ENCODE measurements at regions not wholly inside any gene's neighbourhood (a gene's known extent, or its start where the extent isn't known, plus 50 kb on each side); places are given as distances from the start of the nearest gene placed in this dataset.
A peak's percentile ranks its signal among the peaks of the same experiment; 100 is the strongest.

DNA sequence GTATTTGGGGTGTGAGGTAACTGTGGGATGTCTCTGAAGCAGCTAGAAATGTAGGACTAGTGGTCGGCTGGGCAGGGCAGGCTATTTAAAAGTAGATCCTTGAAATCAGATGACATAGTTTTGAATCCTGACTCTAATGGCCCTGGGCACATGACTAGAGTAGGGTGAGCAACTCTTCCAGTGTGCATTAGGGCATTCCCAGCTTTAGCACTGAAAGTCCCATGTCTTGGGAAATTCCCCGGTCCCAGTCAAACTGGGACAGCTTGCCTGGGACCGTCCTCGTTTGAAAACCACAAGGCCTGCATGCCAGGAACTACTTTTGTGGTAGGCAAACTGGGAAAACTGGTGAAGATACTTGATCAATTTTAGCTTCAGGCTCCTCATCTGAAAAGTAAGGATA, 255.3 kb downstream of the PTEN start:
- no peaks in the 10 kb centered on the region for H3K9me3 ChIP-seq
- no peaks in the 10 kb centered on the region for H3K36me3 ChIP-seq
- peaks cover 3 to 16% (median 9%) of the 10 kb centered on the region in 4 donors for H3K4me1 ChIP-seq
- 65 to 69% methylated on average over 4 of the region's 4 CpGs for WGBS, 2 donors
- H3K4me3 ChIP-seq: no peak overlapping the region
- TF ChIP-seq POLR2A (IDR thresholded peaks at IDR 0.05): no peak
- TF ChIP-seq, protein P1, sequence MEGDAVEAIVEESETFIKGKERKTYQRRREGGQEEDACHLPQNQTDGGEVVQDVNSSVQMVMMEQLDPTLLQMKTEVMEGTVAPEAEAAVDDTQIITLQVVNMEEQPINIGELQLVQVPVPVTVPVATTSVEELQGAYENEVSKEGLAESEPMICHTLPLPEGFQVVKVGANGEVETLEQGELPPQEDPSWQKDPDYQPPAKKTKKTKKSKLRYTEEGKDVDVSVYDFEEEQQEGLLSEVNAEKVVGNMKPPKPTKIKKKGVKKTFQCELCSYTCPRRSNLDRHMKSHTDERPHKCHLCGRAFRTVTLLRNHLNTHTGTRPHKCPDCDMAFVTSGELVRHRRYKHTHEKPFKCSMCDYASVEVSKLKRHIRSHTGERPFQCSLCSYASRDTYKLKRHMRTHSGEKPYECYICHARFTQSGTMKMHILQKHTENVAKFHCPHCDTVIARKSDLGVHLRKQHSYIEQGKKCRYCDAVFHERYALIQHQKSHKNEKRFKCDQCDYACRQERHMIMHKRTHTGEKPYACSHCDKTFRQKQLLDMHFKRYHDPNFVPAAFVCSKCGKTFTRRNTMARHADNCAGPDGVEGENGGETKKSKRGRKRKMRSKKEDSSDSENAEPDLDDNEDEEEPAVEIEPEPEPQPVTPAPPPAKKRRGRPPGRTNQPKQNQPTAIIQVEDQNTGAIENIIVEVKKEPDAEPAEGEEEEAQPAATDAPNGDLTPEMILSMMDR (IDR thresholded peaks at IDR 0.05): no peak
- no peak for TF ChIP-seq EP300 (IDR thresholded peaks at IDR 0.05)
- no peak for TF ChIP-seq POLR2AphosphoS5 (IDR thresholded peaks at IDR 0.05)
- H3K27me3 ChIP-seq: no peaks in the 10 kb centered on the region
- no peak for ATAC-seq (ENCODE audit: low FRiP score in 2 of 2)
- no peak for DNase-seq
- H3K27ac ChIP-seq: peak overlapping the region in 1 of 4 donors; percentile 14

DNA sequence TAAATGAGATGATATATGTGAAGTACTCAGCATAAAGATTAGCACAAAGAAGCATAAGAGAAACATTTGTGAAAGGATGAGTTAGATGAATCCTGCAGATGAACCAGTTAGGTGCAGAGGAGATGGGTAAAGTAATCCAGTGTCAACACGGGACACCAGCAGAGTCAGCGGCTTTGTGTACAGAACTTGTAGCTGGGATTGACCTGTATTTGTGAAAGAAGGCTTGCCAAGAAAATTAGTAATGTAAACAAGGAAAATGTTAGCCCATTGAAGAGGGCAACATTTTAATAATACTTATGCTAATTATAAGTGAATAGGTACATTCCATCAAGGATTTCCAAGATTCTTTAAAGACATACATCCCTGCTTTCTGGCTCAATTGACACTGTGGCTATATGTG, 255.7 kb downstream of the PTEN start:
- Histone ChIP-seq H3K27me3 (no peaks in the 10 kb centered on the region), H3K4me1 (peaks cover 0 to 14% (median 7%) of the 10 kb centered on the region in 4 donors), H3K27ac (no peak overlapping the region), H3K9me3 (no peaks in the 10 kb centered on the region), H3K4me3 (no peak overlapping the region), H3K36me3 (no peaks in the 10 kb centered on the region)
- ATAC-seq (ENCODE audit: low FRiP score in 2 of 2): no peak
- TF ChIP-seq EP300 (IDR thresholded peaks at IDR 0.05) (no peak), POLR2AphosphoS5 (IDR thresholded peaks at IDR 0.05) (no peak), POLR2A (IDR thresholded peaks at IDR 0.05) (no peak)
- TF ChIP-seq, protein P1 (IDR thresholded peaks at IDR 0.05): no peak
- DNase-seq: no peak
- WGBS, 2 donors: 32 to 38% methylated on average over 2 of the region's 2 CpGs

DNA sequence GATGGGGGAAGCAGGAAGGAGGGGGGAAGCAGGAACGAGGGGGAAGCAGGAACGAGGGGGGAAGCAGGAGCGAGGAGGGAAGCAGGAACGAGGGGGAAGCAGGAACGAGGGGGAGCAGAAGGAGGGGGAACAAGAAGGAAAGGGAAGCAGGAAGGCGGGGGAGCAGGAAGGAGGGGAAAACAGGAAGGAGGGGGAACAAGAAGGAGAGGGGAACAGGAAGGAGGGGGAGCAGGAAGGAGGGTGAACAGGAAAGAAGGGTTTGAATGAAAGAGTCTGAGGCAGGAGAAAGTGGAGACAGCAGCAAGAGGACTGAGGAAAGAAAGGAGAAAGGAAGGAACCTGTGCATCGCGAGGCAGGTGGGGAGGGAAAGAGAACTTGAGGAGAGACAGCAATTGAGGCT, 256.6 kb downstream of the PTEN start:
- Histone ChIP-seq H3K4me3 (no peak overlapping the region), H3K36me3 (no peaks in the 10 kb centered on the region), H3K27ac (peak overlapping the region in 1 of 4 donors; percentile 61), H3K4me1 (peaks cover 0 to 10% (median 7%) of the 10 kb centered on the region in 4 donors), H3K27me3 (no peaks in the 10 kb centered on the region), H3K9me3 (no peaks in the 10 kb centered on the region)
- WGBS, 2 donors: 52 to 65% methylated on average over 7 to 8 of the region's 8 CpGs
- DNase-seq (no peak), ATAC-seq (ENCODE audit: low FRiP score in 2 of 2) (no peak)
- TF ChIP-seq POLR2AphosphoS5 (IDR thresholded peaks at IDR 0.05) (no peak), EP300 (IDR thresholded peaks at IDR 0.05) (no peak), POLR2A (IDR thresholded peaks at IDR 0.05) (no peak)
- TF ChIP-seq, protein P1 (IDR thresholded peaks at IDR 0.05): no peak

DNA sequence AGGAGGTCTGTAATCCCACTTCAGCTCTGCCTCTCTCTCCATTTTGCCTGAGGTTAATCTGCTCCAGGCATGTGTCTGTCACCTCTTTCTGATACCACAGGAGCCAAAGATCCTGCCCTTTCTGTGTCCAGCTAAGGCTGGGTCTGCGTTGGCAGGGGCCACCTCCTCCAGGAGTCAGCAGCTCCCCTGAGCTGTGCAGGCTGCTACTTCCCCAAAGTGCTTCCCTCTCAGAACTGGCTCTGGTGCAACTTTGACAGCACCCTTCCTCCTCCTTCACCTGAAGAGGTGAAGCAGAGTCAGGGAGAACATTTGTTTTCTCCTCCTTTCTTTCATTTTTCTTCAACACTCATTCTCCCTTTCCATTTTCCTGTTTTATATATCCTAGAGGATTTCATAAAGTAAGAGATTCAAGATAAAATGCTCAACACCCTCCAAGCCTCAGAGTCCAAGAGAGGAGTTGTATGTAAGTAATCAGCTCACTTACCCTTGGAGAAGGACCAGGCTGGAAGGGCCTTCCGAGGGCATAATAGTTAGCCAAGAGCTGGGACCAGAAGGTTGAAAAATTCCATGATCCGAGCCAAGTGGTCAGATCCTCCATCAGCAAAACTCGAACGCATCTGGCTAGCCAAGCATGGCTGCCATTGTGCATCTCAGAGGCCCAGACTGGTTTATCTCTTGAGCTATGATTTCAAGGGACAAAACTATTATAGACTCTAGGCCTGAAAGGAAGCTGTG, 257.3 kb downstream of the PTEN start:
- Histone ChIP-seq H3K36me3 (no peaks in the 10 kb centered on the region), H3K4me1 (peaks cover 0 to 10% (median 7%) of the 10 kb centered on the region in 4 donors), H3K27me3 (no peaks in the 10 kb centered on the region), H3K9me3 (no peaks in the 10 kb centered on the region), H3K4me3 (no peak overlapping the region), H3K27ac (peak overlapping the region in 1 of 4 donors; percentile 61)
- DNase-seq (peak in 1 of 2 donors; percentile 74), ATAC-seq (ENCODE audit: low FRiP score in 2 of 2) (peak; percentile 38 to 44)
- TF ChIP-seq POLR2AphosphoS5 (IDR thresholded peaks at IDR 0.05) (no peak), POLR2A (IDR thresholded peaks at IDR 0.05) (no peak), EP300 (IDR thresholded peaks at IDR 0.05) (no peak)
- TF ChIP-seq, protein P1 (IDR thresholded peaks at IDR 0.05): no peak
- WGBS, 2 donors: 73 to 77% methylated on average over 4 to 5 of the region's 5 CpGs

DNA sequence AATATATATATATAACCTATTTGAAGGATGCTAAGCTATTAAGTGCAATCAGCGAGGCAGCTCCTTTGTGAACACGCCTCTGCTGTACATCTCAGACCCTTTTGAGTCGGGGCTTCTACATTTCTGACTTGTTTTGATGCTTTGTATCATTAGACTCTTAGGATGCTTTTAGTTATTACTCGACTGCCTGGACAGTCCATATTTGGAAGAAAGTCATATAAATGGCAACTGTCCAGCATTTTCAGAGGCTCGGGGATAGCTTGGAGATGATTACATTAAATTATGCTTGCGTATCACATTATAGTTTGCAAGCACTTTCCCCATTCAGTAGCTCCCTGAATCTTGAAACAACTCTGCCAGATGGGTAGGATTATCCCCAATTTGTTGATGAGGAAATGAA, 257.9 kb downstream of the PTEN start:
- Histone ChIP-seq H3K27me3 (no peaks in the 10 kb centered on the region), H3K9me3 (no peaks in the 10 kb centered on the region), H3K4me3 (no peak overlapping the region), H3K4me1 (peaks cover 0 to 10% (median 7%) of the 10 kb centered on the region in 4 donors), H3K36me3 (no peaks in the 10 kb centered on the region), H3K27ac (no peak overlapping the region)
- TF ChIP-seq POLR2A (IDR thresholded peaks at IDR 0.05) (no peak), POLR2AphosphoS5 (IDR thresholded peaks at IDR 0.05) (no peak), EP300 (IDR thresholded peaks at IDR 0.05) (no peak)
- TF ChIP-seq, protein P1 (IDR thresholded peaks at IDR 0.05): no peak
- ATAC-seq (ENCODE audit: low FRiP score in 2 of 2) (no peak), DNase-seq (no peak)
- WGBS, 2 donors: 96 to 98% methylated on average over 6 of the region's 6 CpGs
